ENCODE measurements at regions not wholly inside any gene's neighbourhood (a gene's known extent, or its start where the extent isn't known, plus 50 kb on each side); places are given as distances from the start of the nearest gene placed in this dataset.

DNA sequence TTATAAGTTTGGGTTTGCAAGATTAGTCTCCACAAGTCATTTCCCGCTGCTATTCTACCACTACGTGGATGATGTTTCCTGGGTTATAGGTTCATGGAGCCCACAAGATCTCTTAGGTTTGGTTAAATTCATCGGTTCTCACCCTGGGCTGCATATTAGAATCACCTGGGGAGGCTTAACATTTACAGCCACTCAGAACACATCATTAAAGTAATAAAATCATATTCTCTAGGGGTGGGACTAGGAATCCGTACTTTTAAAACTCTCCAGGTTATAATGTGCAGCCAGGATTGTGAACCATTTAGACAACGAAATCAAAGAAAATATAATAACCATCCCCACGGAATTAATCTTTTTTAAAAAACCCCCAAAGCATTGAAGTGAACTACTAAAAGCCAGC, 167.7 kb downstream of the ACTR3 start:
- H3K79me2 ChIP-seq (ENCODE audit: low read length): no peaks in the 10 kb centered on the region
- BruUV-seq (replicated peaks): no TSS peak
- H3K27me3 ChIP-seq (ENCODE audit: low read length): peaks cover 57% of the 10 kb centered on the region
- intact Hi-C loops (cut with micrococcal nuclease): no loop called here
- no peaks in the 10 kb centered on the region for H3K4me1 ChIP-seq (ENCODE audit: insufficient read depth, low read length)
- H3F3A ChIP-seq (ENCODE audit: low read length, unreplicated experiment): no peaks in the 10 kb centered on the region
- no peak overlapping the region for H3K27ac ChIP-seq (ENCODE audit: low read length)
- H3K4me2 ChIP-seq (ENCODE audit: low read length): no peak overlapping the region
- no peak overlapping the region for H2AFZ ChIP-seq (ENCODE audit: low read length)
- H3K36me3 ChIP-seq (ENCODE audit: low read depth, low read length): no peaks in the 10 kb centered on the region
- ChIA-PET POLR2A (ENCODE audit: unreplicated experiment) (no interaction called here), CTCF (no interaction called here)
- H4K20me1 ChIP-seq (ENCODE audit: low read length): no peaks in the 10 kb centered on the region
- H3K9me2 ChIP-seq (replicated peaks; ENCODE audit: low read length): no peaks in the 10 kb centered on the region
- no peak for TF ChIP-seq EZH2 (IDR thresholded peaks at IDR 0.05; ENCODE audit: low read length, unreplicated experiment)
- TF ChIP-seq, protein P1, sequence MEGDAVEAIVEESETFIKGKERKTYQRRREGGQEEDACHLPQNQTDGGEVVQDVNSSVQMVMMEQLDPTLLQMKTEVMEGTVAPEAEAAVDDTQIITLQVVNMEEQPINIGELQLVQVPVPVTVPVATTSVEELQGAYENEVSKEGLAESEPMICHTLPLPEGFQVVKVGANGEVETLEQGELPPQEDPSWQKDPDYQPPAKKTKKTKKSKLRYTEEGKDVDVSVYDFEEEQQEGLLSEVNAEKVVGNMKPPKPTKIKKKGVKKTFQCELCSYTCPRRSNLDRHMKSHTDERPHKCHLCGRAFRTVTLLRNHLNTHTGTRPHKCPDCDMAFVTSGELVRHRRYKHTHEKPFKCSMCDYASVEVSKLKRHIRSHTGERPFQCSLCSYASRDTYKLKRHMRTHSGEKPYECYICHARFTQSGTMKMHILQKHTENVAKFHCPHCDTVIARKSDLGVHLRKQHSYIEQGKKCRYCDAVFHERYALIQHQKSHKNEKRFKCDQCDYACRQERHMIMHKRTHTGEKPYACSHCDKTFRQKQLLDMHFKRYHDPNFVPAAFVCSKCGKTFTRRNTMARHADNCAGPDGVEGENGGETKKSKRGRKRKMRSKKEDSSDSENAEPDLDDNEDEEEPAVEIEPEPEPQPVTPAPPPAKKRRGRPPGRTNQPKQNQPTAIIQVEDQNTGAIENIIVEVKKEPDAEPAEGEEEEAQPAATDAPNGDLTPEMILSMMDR (conservative IDR thresholded peaks at IDR 0.05; ENCODE audit: low read depth, low read length): no peak
- TF ChIP-seq EZH2phosphoT487 (IDR thresholded peaks at IDR 0.05; ENCODE audit: borderline replicate concordance, low read length): no peak
- no peak overlapping the region for H3K9ac ChIP-seq (ENCODE audit: low read length)
- H3K4me3 ChIP-seq (ENCODE audit: low read length): no peak overlapping the region
- DNase-seq: no peak
- no peak for ATAC-seq
- no peaks in the 10 kb centered on the region for H3K9me3 ChIP-seq (ENCODE audit: low read length)

DNA sequence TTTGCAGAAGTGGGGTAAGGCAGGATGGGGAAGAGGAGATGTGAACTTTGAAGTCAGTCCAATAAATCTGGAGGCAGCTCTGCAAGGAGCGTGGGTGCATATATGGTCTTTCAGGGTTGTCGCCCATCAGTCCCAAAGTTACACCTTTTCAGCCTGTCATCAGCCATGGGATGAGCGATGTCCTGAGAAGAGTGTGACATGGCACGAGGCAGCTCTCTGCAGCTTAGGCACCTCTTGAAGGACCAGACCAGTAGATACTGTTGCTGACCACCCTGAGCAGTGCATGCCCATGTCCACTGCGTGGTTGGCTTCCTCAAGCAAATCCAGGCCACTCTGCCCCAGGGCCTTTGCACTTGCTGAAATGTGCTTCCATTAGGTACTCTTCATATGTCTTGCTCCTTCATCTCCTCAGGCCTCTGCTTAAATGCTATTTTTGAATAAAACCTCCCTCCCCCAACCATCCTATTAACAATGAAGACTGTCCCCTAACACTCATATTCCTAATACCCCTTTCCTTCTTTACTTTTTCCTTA, 171.7 kb downstream of the ACTR3 start:
- Histone ChIP-seq H3K36me3 (ENCODE audit: low read depth, low read length) (no peaks in the 10 kb centered on the region), H2AFZ (ENCODE audit: low read length) (no peak overlapping the region), H3K27ac (ENCODE audit: low read length) (no peak overlapping the region), H3K4me2 (ENCODE audit: low read length) (no peak overlapping the region), H3K79me2 (ENCODE audit: low read length) (no peaks in the 10 kb centered on the region), H3K9me3 (ENCODE audit: low read length) (no peaks in the 10 kb centered on the region), H3K4me3 (ENCODE audit: low read length) (no peak overlapping the region), H3K4me1 (ENCODE audit: insufficient read depth, low read length) (no peaks in the 10 kb centered on the region), H4K20me1 (ENCODE audit: low read length) (no peaks in the 10 kb centered on the region), H3K9ac (ENCODE audit: low read length) (no peak overlapping the region), H3K9me2 (replicated peaks; ENCODE audit: low read length) (no peaks in the 10 kb centered on the region), H3K27me3 (ENCODE audit: low read length) (peaks cover 32% of the 10 kb centered on the region), H3F3A (ENCODE audit: low read length, unreplicated experiment) (no peaks in the 10 kb centered on the region)
- ATAC-seq (no peak), DNase-seq (no peak)
- BruUV-seq (replicated peaks): no TSS peak
- ChIA-PET CTCF (no interaction called here), POLR2A (ENCODE audit: unreplicated experiment) (no interaction called here)
- TF ChIP-seq, protein P1 (conservative IDR thresholded peaks at IDR 0.05; ENCODE audit: low read depth, low read length): no peak
- TF ChIP-seq EZH2 (IDR thresholded peaks at IDR 0.05; ENCODE audit: low read length, unreplicated experiment) (no peak), EZH2phosphoT487 (IDR thresholded peaks at IDR 0.05; ENCODE audit: borderline replicate concordance, low read length) (no peak)
- intact Hi-C loops (cut with micrococcal nuclease): no loop called here

DNA sequence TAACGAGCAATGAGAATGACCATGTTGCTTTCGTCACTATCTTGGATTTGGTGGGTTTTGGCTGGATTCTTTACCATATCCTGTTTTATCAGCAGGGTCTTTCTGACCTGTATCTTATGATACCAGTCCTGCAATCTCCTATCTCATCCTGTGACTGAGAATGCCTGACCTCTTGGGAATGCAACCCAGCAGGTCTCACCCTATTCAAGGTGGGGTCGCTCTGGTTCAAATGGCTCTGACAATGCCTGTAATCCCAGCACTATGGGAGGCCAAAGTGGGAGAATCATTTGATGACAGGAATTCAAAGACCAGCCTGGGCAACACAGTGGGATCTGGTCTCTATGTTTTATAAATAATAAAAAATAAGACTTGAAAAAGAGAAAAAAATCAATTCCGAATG, 173.5 kb downstream of the ACTR3 start:
- TF ChIP-seq, protein P1 (conservative IDR thresholded peaks at IDR 0.05; ENCODE audit: low read depth, low read length): no peak
- TF ChIP-seq EZH2phosphoT487 (IDR thresholded peaks at IDR 0.05; ENCODE audit: borderline replicate concordance, low read length): no peak
- TF ChIP-seq EZH2 (IDR thresholded peaks at IDR 0.05; ENCODE audit: low read length, unreplicated experiment): no peak
- Histone ChIP-seq H3K79me2 (ENCODE audit: low read length) (no peaks in the 10 kb centered on the region), H3K9ac (ENCODE audit: low read length) (no peak overlapping the region), H3K4me2 (ENCODE audit: low read length) (no peak overlapping the region), H3K9me2 (replicated peaks; ENCODE audit: low read length) (no peaks in the 10 kb centered on the region), H3K4me1 (ENCODE audit: insufficient read depth, low read length) (no peaks in the 10 kb centered on the region), H3K27ac (ENCODE audit: low read length) (no peak overlapping the region), H2AFZ (ENCODE audit: low read length) (no peak overlapping the region), H3F3A (ENCODE audit: low read length, unreplicated experiment) (no peaks in the 10 kb centered on the region), H3K9me3 (ENCODE audit: low read length) (no peaks in the 10 kb centered on the region), H3K4me3 (ENCODE audit: low read length) (no peak overlapping the region), H3K36me3 (ENCODE audit: low read depth, low read length) (no peaks in the 10 kb centered on the region), H4K20me1 (ENCODE audit: low read length) (no peaks in the 10 kb centered on the region), H3K27me3 (ENCODE audit: low read length) (peaks cover 22% of the 10 kb centered on the region)
- ChIA-PET POLR2A (ENCODE audit: unreplicated experiment) (no interaction called here), CTCF (no interaction called here)
- no TSS peak for BruUV-seq (replicated peaks)
- no peak for ATAC-seq
- no peak for DNase-seq
- intact Hi-C loops (cut with micrococcal nuclease): no loop called here

Data from PC-3 (cell line).